Neural crest cell (in vitro differentiated cells): ENCODE measurements at regions not wholly inside any gene's neighbourhood (a gene's known extent, or its start where the extent isn't known, plus 50 kb on each side); places are given as distances from the start of the nearest gene placed in this dataset.

Experiments
- DNase-seq: peaks from one replicate; pipeline ENCODE4 v3.0.0; 2021; ENCODE audit warnings: low read depth, mixed read lengths, low spot score
- H3K27ac Mint-ChIP-seq: one replicate; pipeline ENCODE4 v1.8.0; 2021; ENCODE audit warnings: mild to moderate bottlenecking, mixed read lengths; ENCODE audit not compliant: unreplicated experiment
- H3K27me3 Mint-ChIP-seq: 2 replicates; pipeline ENCODE4 v1.8.0; 2021; ENCODE audit warnings: low read depth, mild to moderate bottlenecking, mixed read lengths
- H3K36me3 Mint-ChIP-seq: 2 replicates; pipeline ENCODE4 v1.8.0; 2021; ENCODE audit warnings: low read depth, mild to moderate bottlenecking, mixed read lengths
- H3K4me1 Mint-ChIP-seq: 2 replicates; pipeline ENCODE4 v1.8.0; 2021; ENCODE audit warnings: mixed read lengths
- H3K4me3 Mint-ChIP-seq: one replicate; pipeline ENCODE4 v1.8.0; 2021; ENCODE audit warnings: mild to moderate bottlenecking, mixed read lengths
- H3K9me3 Mint-ChIP-seq: 2 replicates; pipeline ENCODE4 v1.8.0; 2021; ENCODE audit warnings: mixed read lengths
- CTCF ChIP-seq: fragments of 200-600 bp; sonication (generic); conservative IDR thresholded peaks from 2 replicates; pipeline ENCODE4 v1.5.0; 2021; ENCODE audit warnings: antibody characterized with exemption, mild to moderate bottlenecking

- Mint-ChIP-seq H3K4me1 (no peaks in the 10 kb centered on the region), H3K36me3 (peaks cover 2% of the 10 kb centered on the region), H3K9me3 (no peaks in the 10 kb centered on the region), H3K27me3 (no peaks in the 10 kb centered on the region), H3K4me3 (no peak overlapping the region), H3K27ac (no peak overlapping the region)
- no peak for DNase-seq
- TF ChIP-seq CTCF, result no peak
Observed at GRCh38 chr5:2505217-2505616, 246.3 kb downstream of the IRX2 start.

GRCh38 chr5:2502970-2503594 is 248.4 kb downstream of the IRX2 start:
- Mint-ChIP-seq H3K27ac (no peak overlapping the region), H3K4me3 (no peak overlapping the region), H3K9me3 (peaks cover 2% of the 10 kb centered on the region), H3K36me3 (peaks cover 2% of the 10 kb centered on the region), H3K4me1 (no peaks in the 10 kb centered on the region), H3K27me3 (no peaks in the 10 kb centered on the region)
- no peak for TF ChIP-seq CTCF
- no peak for DNase-seq

GRCh38 chr5:2499917-2500316 is 251.6 kb downstream of the IRX2 start:
- no peak for TF ChIP-seq CTCF
- Mint-ChIP-seq H3K27me3 (no peaks in the 10 kb centered on the region), H3K27ac (no peak overlapping the region), H3K4me3 (no peak overlapping the region), H3K36me3 (peaks cover 2% of the 10 kb centered on the region), H3K9me3 (peaks cover 2% of the 10 kb centered on the region), H3K4me1 (peaks cover 8% of the 10 kb centered on the region)
- DNase-seq, result no peak

GRCh38 chr5:2496891-2497290 is 254.6 kb downstream of the IRX2 start:
- no peak for DNase-seq
- Mint-ChIP-seq H3K4me1 (peaks cover 8% of the 10 kb centered on the region), H3K9me3 (peaks cover 2% of the 10 kb centered on the region), H3K4me3 (no peak overlapping the region), H3K36me3 (peaks cover 2% of the 10 kb centered on the region), H3K27ac (no peak overlapping the region), H3K27me3 (no peaks in the 10 kb centered on the region)
- no peak for TF ChIP-seq CTCF

GRCh38 chr5:2496126-2496525 is 255.4 kb downstream of the IRX2 start:
- Mint-ChIP-seq H3K27ac (no peak overlapping the region), H3K27me3 (no peaks in the 10 kb centered on the region), H3K4me1 (peaks cover 8% of the 10 kb centered on the region), H3K4me3 (no peak overlapping the region), H3K9me3 (peaks cover 5% of the 10 kb centered on the region), H3K36me3 (peaks cover 2% of the 10 kb centered on the region)
- DNase-seq, result no peak
- TF ChIP-seq CTCF, result no peak
